Keratinocyte (primary cell): ENCODE measurements at regions not wholly inside any gene's neighbourhood (a gene's known extent, or its start where the extent isn't known, plus 50 kb on each side); places are given as distances from the start of the nearest gene placed in this dataset.

ENCODE experiments used
- EZH2 ChIP-seq: IDR thresholded peaks from one replicate; pipeline ENCODE4 v1.6.1; 2012; ENCODE audit warnings: inconsistent platforms, mild to moderate bottlenecking, low read length, moderate library complexity
- TF ChIP-seq, protein P1 (sequence below), 3 experiments: IDR thresholded peaks in 1 of 3; conservative IDR thresholded peaks in 1 of 3; optimal IDR thresholded peaks in 1 of 3; 2 replicates in 2 of 3; 3 replicates in 1 of 3; pipeline versions ENCODE3 to v1.5.1; 2011; ENCODE audit warnings: low read length in 3 of 3, mild to moderate bottlenecking in 3 of 3, moderate library complexity in 2 of 3, control low read depth in 1 of 3, inconsistent platforms in 1 of 3; ENCODE audit not compliant: insufficient read depth in 2 of 3; ENCODE audit errors: extremely low read depth in 1 of 3

DNA sequence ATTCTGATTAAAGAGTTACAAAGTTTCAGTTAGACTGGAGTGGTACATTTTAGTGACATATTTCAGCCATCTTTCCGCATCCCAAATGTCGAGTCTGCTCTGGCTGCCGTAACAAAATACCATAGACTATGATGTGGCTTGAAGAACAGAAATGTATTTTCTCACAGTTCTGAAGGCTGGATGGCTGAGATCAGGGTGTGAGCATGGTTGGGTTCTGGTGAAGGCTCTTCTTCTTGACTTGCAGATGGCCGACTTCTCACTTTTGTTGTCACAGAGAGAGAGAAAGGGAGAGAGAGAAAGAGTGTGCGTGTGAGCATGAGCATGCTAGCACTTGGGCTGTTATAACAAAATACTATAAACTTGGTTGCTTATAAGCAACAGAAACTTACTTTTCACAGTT, 335.4 kb upstream of the RAG2 start:
- TF ChIP-seq, protein P1, sequence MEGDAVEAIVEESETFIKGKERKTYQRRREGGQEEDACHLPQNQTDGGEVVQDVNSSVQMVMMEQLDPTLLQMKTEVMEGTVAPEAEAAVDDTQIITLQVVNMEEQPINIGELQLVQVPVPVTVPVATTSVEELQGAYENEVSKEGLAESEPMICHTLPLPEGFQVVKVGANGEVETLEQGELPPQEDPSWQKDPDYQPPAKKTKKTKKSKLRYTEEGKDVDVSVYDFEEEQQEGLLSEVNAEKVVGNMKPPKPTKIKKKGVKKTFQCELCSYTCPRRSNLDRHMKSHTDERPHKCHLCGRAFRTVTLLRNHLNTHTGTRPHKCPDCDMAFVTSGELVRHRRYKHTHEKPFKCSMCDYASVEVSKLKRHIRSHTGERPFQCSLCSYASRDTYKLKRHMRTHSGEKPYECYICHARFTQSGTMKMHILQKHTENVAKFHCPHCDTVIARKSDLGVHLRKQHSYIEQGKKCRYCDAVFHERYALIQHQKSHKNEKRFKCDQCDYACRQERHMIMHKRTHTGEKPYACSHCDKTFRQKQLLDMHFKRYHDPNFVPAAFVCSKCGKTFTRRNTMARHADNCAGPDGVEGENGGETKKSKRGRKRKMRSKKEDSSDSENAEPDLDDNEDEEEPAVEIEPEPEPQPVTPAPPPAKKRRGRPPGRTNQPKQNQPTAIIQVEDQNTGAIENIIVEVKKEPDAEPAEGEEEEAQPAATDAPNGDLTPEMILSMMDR (optimal IDR thresholded peaks at IDR 0.05 in 1 of 3, IDR thresholded peaks at IDR 0.05 in 1 of 3, conservative IDR thresholded peaks at IDR 0.05 in 1 of 3; ENCODE audit: extremely low read depth in 1 of 3, insufficient read depth in 2 of 3, low read length in 3 of 3) = no peak
- no peak for TF ChIP-seq EZH2
